ENCODE measurements at regions not wholly inside any gene's neighbourhood (a gene's known extent, or its start where the extent isn't known, plus 50 kb on each side); places are given as distances from the start of the nearest gene placed in this dataset.

DNA sequence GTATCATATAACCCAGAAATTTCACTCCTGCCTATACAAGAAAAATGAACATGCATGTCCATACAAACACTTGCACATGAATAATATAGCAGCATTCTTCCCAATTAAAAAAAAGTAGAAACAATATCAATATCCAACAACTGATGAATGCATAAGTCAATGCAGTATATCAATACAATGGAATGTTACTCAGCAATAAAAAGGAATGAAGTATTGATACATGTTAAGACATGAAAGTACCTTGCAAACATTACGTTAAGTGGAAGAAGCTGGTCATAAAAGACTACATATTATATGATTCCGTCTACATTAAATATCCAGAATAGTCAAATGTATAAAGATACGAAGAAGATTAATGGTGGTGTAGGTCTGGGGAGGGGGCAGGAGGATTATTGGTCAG lies 73.9 kb upstream of the DRD2 start:
- Mint-ChIP-seq H3K27me3 (peaks cover 78% of the 10 kb centered on the region), H3K4me3 (no peak overlapping the region), H3K27ac (ENCODE audit: low read depth) (no peak overlapping the region), H3K36me3 (ENCODE audit: insufficient read depth) (no peaks in the 10 kb centered on the region), H3K9me3 (no peaks in the 10 kb centered on the region), H3K4me1 (no peaks in the 10 kb centered on the region)
- ATAC-seq (replicated peaks; ENCODE audit: extremely low read depth, poor library complexity, severe bottlenecking) (no peak), DNase-seq (ENCODE audit: low spot score in 2 of 2) (no peak)

DNA sequence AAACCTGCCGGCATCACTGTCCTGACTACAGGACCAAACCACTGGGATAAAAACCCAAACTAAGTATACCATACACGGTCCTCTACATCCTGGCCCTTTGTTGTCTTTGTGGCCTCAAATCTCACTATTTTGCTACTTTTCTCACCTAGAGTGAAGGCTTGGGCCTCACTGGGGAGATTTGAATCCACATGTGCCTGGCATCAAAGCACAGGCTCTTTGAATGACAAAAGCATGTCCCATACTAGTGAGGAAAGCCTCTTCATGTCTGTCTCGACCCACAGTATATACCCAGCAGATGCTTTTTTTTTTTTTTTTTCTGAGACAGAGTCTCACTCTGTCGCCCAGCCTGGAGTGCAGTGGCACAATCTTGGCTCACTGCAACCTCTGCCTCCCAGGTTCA lies 72.5 kb upstream of the DRD2 start:
- Mint-ChIP-seq H3K4me3 (no peak overlapping the region), H3K27me3 (peaks cover 87% of the 10 kb centered on the region)
- DNase-seq (ENCODE audit: low spot score in 2 of 2), result no peak

DNA sequence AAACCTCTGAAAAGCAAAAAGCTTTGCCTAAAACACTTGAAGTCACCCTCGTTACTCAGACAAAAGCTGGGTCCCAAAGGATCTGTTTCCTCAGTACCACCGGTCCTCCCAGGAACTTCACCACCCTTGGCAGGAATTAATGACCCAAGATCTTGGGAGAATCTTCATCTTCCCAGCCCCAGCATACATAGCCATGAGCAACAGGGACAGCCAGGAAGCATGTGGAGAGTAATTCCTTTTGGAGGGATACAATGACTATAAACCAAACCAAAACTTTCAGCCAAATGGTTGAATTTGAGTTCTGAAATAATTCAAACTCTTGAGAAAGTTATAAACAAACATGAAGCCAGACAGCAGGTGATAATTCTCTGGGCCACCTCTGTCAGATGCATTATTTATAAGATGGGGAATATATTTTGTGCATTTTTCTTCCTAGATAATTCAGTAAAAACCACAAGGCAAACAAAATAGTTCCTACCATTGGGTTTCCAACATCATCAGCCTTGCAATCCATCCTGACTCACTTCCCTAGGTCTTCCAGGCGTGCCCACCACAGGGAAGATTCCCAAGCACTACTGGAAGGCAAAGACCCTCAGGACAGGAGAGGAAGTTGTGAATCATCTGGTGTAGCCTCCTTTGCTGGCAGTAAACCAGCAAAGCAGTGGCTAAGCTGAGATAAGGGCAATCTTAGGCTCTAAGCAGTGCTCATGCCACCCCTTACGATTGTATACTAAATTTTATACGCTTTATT lies 71.7 kb upstream of the DRD2 start:
- H3K27me3 Mint-ChIP-seq, result peaks cover 87% of the 10 kb centered on the region
- ATAC-seq (replicated peaks; ENCODE audit: extremely low read depth, poor library complexity, severe bottlenecking), result no peak
- no peaks in the 10 kb centered on the region for H3K4me1 Mint-ChIP-seq
- no peaks in the 10 kb centered on the region for H3K9me3 Mint-ChIP-seq
- H3K4me3 Mint-ChIP-seq, result no peak overlapping the region
- H3K36me3 Mint-ChIP-seq (ENCODE audit: insufficient read depth), result no peaks in the 10 kb centered on the region
- H3K27ac Mint-ChIP-seq (ENCODE audit: low read depth), result no peak overlapping the region
- DNase-seq (ENCODE audit: low spot score in 2 of 2), result no peak

More for the DNA sequence above, 72.5 kb upstream of the DRD2 start:
- H3K4me1 Mint-ChIP-seq, result no peaks in the 10 kb centered on the region
- H3K27ac Mint-ChIP-seq (ENCODE audit: low read depth), result no peak overlapping the region
- no peak for ATAC-seq (replicated peaks; ENCODE audit: extremely low read depth, poor library complexity, severe bottlenecking)
- H3K36me3 Mint-ChIP-seq (ENCODE audit: insufficient read depth), result no peaks in the 10 kb centered on the region
- no peaks in the 10 kb centered on the region for H3K9me3 Mint-ChIP-seq

DNA sequence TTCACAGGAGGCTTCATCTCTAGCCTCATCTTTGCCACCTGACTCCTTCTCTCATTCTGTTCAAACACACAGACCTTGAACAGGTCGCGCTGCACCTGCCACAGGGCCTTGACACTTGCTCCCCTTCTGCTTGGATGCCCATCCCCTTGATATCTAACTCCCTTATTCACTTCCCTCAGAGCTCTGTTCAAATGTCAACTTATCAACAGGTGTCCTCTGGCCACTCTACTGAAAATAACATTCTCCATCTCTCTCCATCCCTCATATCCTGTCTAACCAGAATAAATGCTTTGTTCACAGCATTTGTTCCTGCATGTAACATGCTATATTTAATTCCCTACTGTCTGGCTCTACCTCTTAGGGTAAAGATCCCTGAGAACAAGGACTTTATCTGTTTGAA lies 67.2 kb upstream of the DRD2 start:
- H3K4me3 Mint-ChIP-seq, result no peak overlapping the region
- DNase-seq (ENCODE audit: low spot score in 2 of 2) (no peak), ATAC-seq (replicated peaks; ENCODE audit: extremely low read depth, poor library complexity, severe bottlenecking) (no peak)
- peaks cover 75% of the 10 kb centered on the region for H3K27me3 Mint-ChIP-seq
- H3K36me3 Mint-ChIP-seq (ENCODE audit: insufficient read depth), result no peaks in the 10 kb centered on the region
- H3K4me1 Mint-ChIP-seq, result no peaks in the 10 kb centered on the region
- H3K9me3 Mint-ChIP-seq, result no peaks in the 10 kb centered on the region
- H3K27ac Mint-ChIP-seq (ENCODE audit: low read depth), result no peak overlapping the region

DNA sequence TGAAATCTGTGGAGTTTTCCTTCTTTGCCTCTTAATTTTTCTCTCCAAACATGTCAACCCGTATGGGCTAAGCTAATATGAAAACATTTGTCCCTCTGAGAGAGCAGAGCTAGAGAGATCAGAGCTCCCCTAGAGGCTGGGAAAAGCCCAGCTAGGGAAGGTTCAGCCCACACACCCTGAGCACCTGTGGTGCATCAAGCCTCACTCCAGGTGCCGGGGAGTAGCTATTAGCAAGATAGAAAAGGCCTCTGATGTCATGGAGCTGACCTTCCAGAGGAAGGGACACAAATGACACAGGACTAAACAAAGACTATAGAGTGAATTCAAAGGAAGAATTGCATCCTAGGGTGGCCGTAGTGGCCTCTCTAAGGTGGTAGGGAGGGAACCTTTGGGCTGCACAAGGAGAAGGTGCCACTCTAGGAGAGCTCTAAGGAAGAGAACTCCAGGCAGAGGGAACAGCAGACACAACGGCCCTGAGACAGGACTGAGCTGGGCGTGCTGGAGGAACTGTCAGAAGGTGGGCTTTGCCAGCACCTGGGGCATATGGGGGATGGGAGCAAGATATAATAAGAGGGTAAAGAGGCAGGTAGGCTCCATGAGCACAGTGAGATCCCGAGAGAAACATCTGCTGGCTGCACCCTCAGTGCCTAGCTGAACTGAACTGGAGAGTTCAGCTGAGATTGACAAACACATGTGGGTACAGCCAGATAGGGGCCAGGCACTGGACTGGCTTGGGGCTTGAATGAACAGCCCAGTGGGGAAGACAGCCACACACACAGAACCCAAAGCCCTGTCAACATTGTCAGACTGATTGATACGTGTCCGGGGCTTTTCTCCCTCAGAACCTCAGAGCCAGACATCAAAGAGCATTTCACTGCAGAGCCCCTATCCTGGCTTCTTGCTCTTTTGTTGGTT lies 65.5 kb upstream of the DRD2 start:
- DNase-seq (ENCODE audit: low spot score in 2 of 2) (no peak), ATAC-seq (replicated peaks; ENCODE audit: extremely low read depth, poor library complexity, severe bottlenecking) (no peak)
- no peak overlapping the region for H3K27ac Mint-ChIP-seq (ENCODE audit: low read depth)

DNA sequence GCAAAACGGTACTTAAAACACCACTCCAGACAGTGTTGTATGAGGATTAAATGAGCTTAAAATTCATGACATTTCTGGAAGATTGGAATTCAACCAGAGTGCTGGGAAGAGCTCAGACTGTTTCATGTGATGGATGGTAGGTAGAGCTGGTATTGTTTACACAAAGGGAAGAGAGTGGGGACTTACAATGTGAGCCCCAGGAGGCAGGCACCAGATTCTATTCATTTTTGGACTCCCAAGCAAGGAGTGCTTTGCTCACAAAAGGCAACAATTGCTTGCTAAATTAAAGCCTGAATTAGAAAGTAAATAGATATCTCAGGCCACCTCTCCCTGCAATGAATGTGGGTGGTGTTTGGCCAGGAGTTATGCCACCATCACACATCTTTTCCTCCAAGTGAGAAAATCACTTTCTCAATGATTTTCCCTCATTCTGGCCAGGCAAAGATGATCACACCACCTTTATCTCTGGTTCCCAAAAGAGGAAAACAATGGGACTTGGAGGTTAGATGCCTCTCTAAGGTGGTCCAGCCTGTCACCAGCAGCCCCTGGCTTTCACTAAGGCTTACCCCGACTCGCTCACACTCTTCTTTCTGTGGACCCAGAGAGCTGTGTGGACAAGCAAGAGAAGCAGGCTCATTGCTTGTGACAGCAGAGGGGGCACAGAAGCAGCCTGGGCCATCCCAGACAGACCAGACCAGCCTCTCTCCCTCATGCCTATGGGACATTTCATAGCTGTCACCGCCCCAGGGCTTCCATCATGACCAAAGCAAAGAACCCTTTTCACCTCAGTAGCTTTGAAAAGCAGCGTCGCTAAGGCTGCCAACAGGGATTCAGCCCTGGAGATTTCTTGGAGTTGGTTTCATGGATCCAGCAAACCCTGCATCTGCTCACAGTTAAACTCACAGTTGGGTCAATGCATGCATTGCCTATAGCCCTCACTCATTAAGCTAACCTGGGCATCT lies 63.5 kb upstream of the DRD2 start:
- ATAC-seq (replicated peaks; ENCODE audit: extremely low read depth, poor library complexity, severe bottlenecking), result no peak
- Mint-ChIP-seq H3K4me1 (no peaks in the 10 kb centered on the region), H3K36me3 (ENCODE audit: insufficient read depth) (no peaks in the 10 kb centered on the region)

More for the DNA sequence above, 65.5 kb upstream of the DRD2 start:
- Mint-ChIP-seq H3K27me3 (peaks cover 74% of the 10 kb centered on the region), H3K9me3 (no peaks in the 10 kb centered on the region), H3K4me3 (no peak overlapping the region), H3K4me1 (no peaks in the 10 kb centered on the region), H3K36me3 (ENCODE audit: insufficient read depth) (no peaks in the 10 kb centered on the region)

DNA sequence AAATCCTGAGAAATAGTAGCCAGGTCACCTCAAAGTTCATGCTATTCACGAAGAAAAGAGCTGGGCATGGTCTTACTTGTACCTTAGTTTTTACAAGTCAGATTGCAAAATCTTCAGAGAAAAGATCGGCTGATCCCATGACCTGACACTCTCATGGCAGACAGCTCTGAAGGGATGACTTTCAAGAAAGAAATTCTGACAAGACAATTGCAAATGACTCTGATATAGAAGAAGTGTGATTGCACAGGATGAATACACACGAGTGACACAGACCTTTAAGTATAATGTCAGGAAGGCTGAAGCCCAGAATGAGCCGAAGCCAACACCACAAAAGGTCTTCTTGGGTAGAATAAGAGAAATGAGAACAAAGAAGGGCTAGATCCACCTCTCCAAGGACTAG lies 59.4 kb upstream of the DRD2 start:
- Mint-ChIP-seq H3K36me3 (ENCODE audit: insufficient read depth) (peaks cover 1% of the 10 kb centered on the region), H3K27me3 (peaks cover 72% of the 10 kb centered on the region), H3K4me1 (no peaks in the 10 kb centered on the region), H3K9me3 (no peaks in the 10 kb centered on the region), H3K4me3 (no peak overlapping the region), H3K27ac (ENCODE audit: low read depth) (no peak overlapping the region)
- no peak for DNase-seq (ENCODE audit: low spot score in 2 of 2)
- no peak for ATAC-seq (replicated peaks; ENCODE audit: extremely low read depth, poor library complexity, severe bottlenecking)

More for the DNA sequence above, 63.5 kb upstream of the DRD2 start:
- DNase-seq (ENCODE audit: low spot score in 2 of 2), result no peak
- Mint-ChIP-seq H3K27me3 (peaks cover 75% of the 10 kb centered on the region), H3K9me3 (no peaks in the 10 kb centered on the region), H3K4me3 (no peak overlapping the region), H3K27ac (ENCODE audit: low read depth) (no peak overlapping the region)

DNA sequence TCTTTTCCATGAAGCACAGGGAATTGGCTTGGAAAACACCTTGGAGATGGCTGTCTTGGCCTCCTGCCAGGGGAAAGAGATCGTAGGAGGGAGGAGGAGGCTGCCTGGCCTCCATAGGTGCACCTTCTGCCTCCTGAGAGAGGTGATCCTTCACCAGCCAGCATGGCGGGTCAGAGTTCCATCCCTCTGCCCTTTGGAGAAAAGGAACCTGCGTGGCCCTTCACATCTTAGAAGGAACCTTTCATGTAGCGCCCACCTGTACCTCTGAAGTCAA lies 58.2 kb upstream of the DRD2 start:
- H3K9me3 Mint-ChIP-seq, result no peaks in the 10 kb centered on the region
- H3K4me3 Mint-ChIP-seq, result no peak overlapping the region
- H3K4me1 Mint-ChIP-seq, result no peaks in the 10 kb centered on the region
- DNase-seq (ENCODE audit: low spot score in 2 of 2) (no peak), ATAC-seq (replicated peaks; ENCODE audit: extremely low read depth, poor library complexity, severe bottlenecking) (no peak)
- H3K27me3 Mint-ChIP-seq, result peaks cover 59% of the 10 kb centered on the region
- no peak overlapping the region for H3K27ac Mint-ChIP-seq (ENCODE audit: low read depth)
- H3K36me3 Mint-ChIP-seq (ENCODE audit: insufficient read depth), result peaks cover 1% of the 10 kb centered on the region

DNA sequence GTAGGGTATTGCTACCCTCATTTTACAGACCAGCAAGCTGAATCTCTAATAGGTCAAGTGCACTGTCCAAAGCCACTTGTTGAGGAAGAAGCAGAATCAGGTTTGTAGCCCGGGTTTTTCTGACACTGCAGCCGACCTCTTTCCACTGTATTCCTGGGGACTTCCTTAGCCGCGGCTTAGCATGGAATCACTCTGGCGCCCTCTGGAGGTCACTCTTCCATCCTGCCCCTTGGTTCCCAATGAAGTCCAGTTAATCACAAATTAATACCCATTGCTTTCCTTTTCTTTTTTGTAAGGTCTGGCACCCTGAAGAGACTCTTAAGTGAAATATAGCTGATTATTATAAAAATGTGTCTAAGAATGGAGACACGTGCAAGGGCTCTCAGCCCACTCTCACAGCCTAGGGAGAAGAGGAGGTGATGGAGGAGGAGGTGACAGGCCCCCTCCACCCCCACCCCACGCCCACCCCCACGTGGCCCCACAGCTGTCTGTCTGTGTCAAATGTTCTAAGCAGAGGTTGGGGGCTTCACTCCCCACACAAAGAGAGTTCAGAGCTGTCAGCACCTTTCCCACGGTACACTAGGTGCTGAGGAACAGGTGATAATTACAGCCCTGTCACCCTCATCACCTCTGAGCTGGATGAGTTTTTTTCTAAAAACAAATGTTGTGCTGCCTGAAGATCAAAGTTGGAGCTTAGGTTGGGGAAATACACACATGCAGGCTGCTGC lies 57.7 kb upstream of the DRD2 start:
- Mint-ChIP-seq H3K4me3 (no peak overlapping the region), H3K36me3 (ENCODE audit: insufficient read depth) (peaks cover 1% of the 10 kb centered on the region), H3K9me3 (no peaks in the 10 kb centered on the region), H3K27me3 (peaks cover 54% of the 10 kb centered on the region), H3K27ac (ENCODE audit: low read depth) (no peak overlapping the region), H3K4me1 (no peaks in the 10 kb centered on the region)
- no peak for ATAC-seq (replicated peaks; ENCODE audit: extremely low read depth, poor library complexity, severe bottlenecking)
- DNase-seq (ENCODE audit: low spot score in 2 of 2), result peak; percentile 14 to 43

DNA sequence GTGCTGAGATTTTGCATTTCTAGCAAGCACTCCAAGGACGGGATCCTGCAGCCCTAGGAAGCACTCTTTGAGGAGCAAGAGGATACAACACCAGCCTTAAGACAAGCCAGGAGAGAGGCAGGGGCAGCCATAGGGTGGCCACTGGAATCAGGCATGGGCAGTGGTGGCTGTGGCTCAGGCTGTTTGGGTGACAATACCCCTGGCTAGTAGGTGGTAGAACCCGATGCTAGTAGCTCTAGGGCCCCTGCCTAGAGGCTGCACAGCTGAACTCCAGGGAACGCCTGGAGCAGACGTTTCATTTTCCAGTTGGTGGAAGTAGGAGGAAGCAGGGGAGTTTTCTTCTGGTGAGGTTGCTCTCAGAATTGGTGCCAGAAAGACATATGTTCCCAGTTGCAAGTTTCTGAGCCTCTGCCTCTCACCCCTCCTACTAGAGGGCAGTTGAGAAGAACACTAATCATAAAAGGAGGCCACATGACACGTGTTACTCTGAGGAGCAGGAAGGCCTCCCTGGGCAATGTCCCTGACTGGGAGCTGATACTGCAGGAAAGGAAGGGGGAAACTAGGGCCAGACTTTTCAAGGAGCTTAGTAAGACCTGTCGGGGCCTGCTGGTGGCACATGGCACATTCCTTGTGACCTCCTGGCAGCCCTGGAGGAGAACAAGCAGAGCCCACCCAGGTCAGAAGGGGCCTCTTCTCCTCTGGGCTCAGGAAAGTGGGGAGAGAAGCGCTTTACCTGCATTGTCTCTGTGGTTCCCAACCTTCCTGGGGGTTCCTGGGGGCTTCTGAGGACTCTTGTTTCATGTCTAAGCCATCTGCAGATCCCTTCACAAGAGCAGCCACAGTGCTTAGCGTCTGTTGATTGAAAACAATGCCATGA lies 56.6 kb upstream of the DRD2 start:
- Mint-ChIP-seq H3K27me3 (peaks cover 54% of the 10 kb centered on the region), H3K36me3 (ENCODE audit: insufficient read depth) (peaks cover 1% of the 10 kb centered on the region), H3K27ac (ENCODE audit: low read depth) (no peak overlapping the region), H3K4me3 (no peak overlapping the region), H3K9me3 (no peaks in the 10 kb centered on the region), H3K4me1 (no peaks in the 10 kb centered on the region)
- ATAC-seq (replicated peaks; ENCODE audit: extremely low read depth, poor library complexity, severe bottlenecking) (no peak), DNase-seq (ENCODE audit: low spot score in 2 of 2) (no peak)

DNA sequence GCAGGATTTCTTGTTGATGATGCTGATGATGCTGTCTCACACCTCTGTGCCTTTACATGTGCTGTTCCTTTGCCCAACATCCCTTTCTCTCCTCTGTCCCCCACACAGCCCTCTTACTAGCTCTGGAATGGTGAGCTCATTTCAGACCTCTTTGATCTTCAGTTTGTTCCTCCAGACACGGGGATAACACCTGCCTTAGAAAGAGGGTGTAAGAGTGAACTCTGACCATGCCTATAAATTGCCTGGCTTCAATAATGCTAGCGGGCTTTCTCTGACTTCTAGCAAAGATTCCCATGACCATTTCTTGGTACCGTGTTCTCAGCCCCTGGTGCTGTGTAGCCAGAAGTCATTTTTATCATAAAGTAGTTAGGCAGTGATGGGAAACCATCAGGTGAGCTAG lies 55.9 kb upstream of the DRD2 start:
- DNase-seq (ENCODE audit: low spot score in 2 of 2) (no peak), ATAC-seq (replicated peaks; ENCODE audit: extremely low read depth, poor library complexity, severe bottlenecking) (no peak)
- Mint-ChIP-seq H3K9me3 (no peaks in the 10 kb centered on the region), H3K27me3 (peaks cover 52% of the 10 kb centered on the region), H3K4me1 (no peaks in the 10 kb centered on the region), H3K36me3 (ENCODE audit: insufficient read depth) (peaks cover 1% of the 10 kb centered on the region), H3K4me3 (no peak overlapping the region), H3K27ac (ENCODE audit: low read depth) (no peak overlapping the region)
